NCI-H345 treated with DMSO at 0.1 percent for 48 hours (cell line): ENCODE measurements at regions not wholly inside any gene's neighbourhood (a gene's known extent, or its start where the extent isn't known, plus 50 kb on each side); places are given as distances from the start of the nearest gene placed in this dataset.

Source experiments
- DNase-seq: peaks from one replicate; lab custom pipeline; 2025; ENCODE audit not compliant: unreplicated experiment; lab: John Stamatoyannopoulos, UW

- DNase-seq: no peak
Observed at GRCh38 chr9:10674586-10674985, 61.8 kb upstream of the PTPRD start.

- DNase-seq: no peak
Observed at GRCh38 chr9:10678010-10678409, 65.2 kb upstream of the PTPRD start.

GRCh38 chr9:10678790-10679189 is 66.0 kb upstream of the PTPRD start:
- no peak for DNase-seq

- DNase-seq: no peak
Observed at GRCh38 chr9:10686943-10687342, 74.1 kb upstream of the PTPRD start.

GRCh38 chr9:10690546-10690945 is 77.7 kb upstream of the PTPRD start:
- no peak for DNase-seq

GRCh38 chr9:10697044-10697443 is 84.2 kb upstream of the PTPRD start:
- no peak for DNase-seq

- no peak for DNase-seq
Observed at GRCh38 chr9:10700291-10700690, 87.5 kb upstream of the PTPRD start.

- no peak for DNase-seq
Observed at GRCh38 chr9:10700915-10701314, 88.1 kb upstream of the PTPRD start.

GRCh38 chr9:10701906-10702305 is 89.1 kb upstream of the PTPRD start:
- DNase-seq: no peak

GRCh38 chr9:10703139-10703538 is 90.3 kb upstream of the PTPRD start:
- DNase-seq: no peak

GRCh38 chr9:10704720-10705119 is 91.9 kb upstream of the PTPRD start:
- no peak for DNase-seq

- DNase-seq: no peak
Observed at GRCh38 chr9:10705383-10705782, 92.6 kb upstream of the PTPRD start.

GRCh38 chr9:10706788-10707187 is 94.0 kb upstream of the PTPRD start:
- no peak for DNase-seq

- no peak for DNase-seq
Observed at GRCh38 chr9:10721301-10721700, 108.5 kb upstream of the PTPRD start.

- no peak for DNase-seq
Observed at GRCh38 chr9:10729213-10729612, 116.4 kb upstream of the PTPRD start.

GRCh38 chr9:10744669-10745068 is 131.9 kb upstream of the PTPRD start:
- DNase-seq: no peak

GRCh38 chr9:10753474-10753873 is 140.7 kb upstream of the PTPRD start:
- DNase-seq: no peak

GRCh38 chr9:10764481-10764880 is 151.7 kb upstream of the PTPRD start:
- no peak for DNase-seq

GRCh38 chr9:10773136-10773535 is 160.3 kb upstream of the PTPRD start:
- no peak for DNase-seq

GRCh38 chr9:10774051-10774450 is 161.2 kb upstream of the PTPRD start:
- no peak for DNase-seq

- no peak for DNase-seq
Observed at GRCh38 chr9:10785255-10785654, 172.5 kb upstream of the PTPRD start.

GRCh38 chr9:10793306-10793705 is 180.5 kb upstream of the PTPRD start:
- no peak for DNase-seq

- no peak for DNase-seq
Observed at GRCh38 chr9:10804486-10804885, 191.7 kb upstream of the PTPRD start.

- DNase-seq: no peak
Observed at GRCh38 chr9:10806868-10807267, 194.1 kb upstream of the PTPRD start.
